ENCODE measurements at regions not wholly inside any gene's neighbourhood (a gene's known extent, or its start where the extent isn't known, plus 50 kb on each side); places are given as distances from the start of the nearest gene placed in this dataset.
"Not testable (repeated sequence)": the region's sequence is repeated elsewhere in the genome, so short reads cannot be mapped to it uniquely, and the experiment has no call there.

DNA sequence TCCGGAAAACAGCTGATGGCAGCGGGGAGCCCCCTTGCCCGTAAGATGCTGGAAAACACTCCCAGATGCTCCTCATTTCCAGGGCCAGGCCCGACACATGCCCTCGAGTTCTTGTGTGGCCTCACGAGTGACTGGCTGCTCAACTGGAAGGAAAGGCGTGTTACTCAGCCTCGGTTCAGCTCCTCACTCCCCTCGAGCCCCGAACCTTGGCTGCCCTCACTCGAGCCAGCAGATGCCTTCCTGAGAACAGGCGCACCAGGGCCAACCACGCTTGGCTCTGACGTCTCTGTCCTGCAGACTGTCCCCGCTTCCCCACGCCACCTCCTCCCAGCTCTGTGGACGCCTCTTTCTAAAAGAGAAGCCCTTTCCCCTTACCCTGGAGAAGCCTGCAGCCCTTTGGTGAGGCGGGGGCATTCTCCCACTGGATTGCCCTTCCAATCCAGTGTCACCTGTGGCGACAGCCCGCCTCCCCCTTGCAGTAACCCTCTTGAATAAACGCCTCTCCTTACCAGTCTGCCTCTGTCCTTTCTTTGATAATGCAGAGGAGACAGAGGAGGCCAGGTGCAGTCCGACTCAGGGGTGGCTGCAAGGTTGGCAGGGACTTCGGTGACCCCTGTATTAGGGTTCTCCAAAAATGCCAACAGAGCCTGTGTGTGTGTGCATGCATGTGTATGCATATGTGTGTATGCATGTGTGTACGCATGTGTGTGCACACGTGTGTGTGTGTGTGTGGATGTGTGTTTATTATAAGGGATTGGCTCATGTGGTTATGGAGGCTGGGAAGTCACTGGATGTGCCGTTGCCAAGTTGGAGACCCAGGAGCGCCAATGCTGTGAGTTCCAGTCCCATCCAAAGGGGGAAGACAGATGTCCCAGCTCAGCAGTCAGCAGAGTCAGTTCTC is 166.3 kb downstream of the KIF26A start:
- DNase-seq (ENCODE audit: low spot score): no peak

- no peak for DNase-seq (ENCODE audit: low spot score)
Observed at GRCh38 chr14:104305511-104306449, 167.4 kb downstream of the KIF26A start.

GRCh38 chr14:104306450-104307040 is 168.2 kb downstream of the KIF26A start:
- no peak for DNase-seq (ENCODE audit: low spot score)

DNA sequence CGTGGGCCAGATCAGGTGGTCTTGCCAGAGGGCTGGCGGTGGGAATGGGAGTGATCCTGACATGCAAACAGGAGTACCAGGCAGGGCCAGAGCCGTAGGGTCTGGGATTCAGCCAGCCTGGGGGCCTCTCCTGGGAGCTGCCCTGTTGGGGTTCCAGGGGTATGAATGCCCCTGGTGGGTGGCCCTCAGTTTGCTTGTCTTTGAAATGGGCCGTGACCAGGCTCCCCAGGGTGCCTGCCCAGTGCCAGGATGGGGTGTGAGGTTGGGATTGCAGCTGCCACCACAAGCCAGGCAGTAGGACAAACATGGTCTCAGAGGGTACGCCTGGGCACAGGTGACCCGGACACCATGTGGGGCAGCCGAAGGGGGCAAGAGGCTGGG is 168.8 kb downstream of the KIF26A start:
- no peak for DNase-seq (ENCODE audit: low spot score)

DNA sequence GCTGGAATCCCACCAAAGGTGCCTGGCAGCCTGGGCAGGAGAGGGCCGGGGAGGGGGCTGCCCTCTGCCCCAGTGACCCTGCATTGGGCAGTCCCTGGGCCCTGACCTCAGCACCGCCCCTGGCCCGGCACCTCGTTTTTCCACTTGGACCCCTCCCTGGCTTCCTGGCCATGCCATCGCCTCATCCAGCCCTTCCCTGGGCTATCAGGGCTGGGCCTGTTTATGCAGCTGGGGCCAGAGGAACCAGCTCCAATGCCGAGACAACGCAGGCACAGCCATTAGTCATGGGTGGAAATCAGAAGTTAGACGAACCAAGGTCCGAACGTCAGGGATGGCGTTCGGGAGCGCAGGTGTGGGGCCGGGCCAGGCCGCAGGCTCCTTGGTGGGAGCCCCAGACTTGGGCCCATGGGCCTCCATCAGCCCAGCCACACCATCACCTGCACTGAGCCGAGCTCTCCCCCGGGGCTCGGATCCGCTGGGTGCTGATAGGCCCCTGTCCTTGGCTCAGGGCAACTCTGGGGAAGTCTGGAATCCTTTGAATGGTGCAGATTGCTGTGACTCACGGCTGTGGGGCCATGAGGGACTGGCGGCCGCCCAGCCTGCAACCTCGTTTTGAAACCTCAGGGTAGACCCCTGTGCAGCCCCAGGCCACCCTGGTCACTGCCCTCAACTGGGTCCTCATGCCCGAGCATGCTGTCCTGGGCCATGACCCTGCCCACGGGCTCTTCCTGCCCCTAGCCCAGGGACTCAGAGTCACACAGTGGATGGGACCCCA is 169.4 kb downstream of the KIF26A start:
- no peak for DNase-seq (ENCODE audit: low spot score)

DNA sequence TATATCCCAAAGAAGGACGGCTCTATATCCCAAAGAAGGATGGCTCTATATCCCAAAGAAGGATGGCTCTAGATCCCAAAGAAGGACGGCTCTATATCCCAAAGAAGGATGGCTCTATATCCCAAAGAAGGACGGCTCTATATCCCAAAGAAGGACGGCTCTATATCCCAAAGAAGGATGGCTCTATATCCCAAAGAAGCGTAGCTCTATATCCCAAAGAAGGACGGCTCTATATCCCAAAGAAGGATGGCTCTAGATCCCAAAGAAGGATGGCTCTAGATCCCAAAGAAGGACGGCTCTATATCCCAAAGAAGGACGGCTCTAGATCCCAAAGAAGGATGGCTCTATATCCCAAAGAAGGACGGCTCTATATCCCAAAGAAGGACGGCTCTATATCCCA is 170.1 kb downstream of the KIF26A start:
- DNase-seq (ENCODE audit: low spot score): not testable (repeated sequence)

- DNase-seq (ENCODE audit: low spot score): no peak
Observed at GRCh38 chr14:104309657-104310369, 171.4 kb downstream of the KIF26A start.

GRCh38 chr14:104311358-104311757 is 173.0 kb downstream of the KIF26A start:
- no peak for DNase-seq (ENCODE audit: low spot score)

DNA sequence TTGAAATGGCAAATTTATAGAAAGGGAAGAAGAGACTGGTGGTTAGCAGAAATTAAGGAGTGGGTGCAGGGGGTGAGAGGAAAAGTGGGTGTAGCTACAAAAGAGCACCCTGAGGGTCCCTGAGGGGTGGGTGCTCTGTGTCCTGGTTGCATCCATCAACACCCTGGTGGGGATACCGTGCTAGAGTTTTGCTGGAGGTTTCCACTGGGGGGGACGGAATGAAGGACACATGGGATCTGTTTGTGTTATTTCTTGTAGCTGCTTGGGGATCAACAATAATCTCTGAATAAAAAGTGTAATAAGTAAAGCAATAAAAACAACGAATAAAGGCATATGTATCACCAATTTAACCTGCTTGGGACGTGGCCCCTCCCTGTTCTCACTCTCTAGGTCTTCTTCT is 175.3 kb downstream of the KIF26A start:
- DNase-seq (ENCODE audit: low spot score): no peak

- DNase-seq (ENCODE audit: low spot score): no peak
Observed at GRCh38 chr14:104314251-104314941, 176.0 kb downstream of the KIF26A start.

DNA sequence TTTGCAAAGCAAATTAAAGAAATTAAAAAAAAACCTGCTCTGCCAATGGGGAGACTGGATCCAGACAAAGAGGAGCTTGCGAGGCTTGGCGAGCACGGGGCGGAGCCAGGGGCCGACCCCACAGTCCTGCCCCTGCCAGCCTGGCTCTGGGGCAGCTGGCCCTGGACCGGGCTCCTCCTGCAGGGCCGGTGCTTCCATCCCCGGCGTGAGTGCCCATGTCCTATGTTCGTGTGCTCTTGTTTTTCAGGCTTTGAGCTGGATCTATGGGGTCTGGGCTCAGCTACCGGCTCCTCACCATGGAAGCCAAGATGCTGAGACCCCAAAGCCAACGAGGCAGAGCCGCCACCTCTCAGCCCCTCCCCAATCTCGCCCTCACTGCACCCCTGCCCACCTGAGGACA is 176.8 kb downstream of the KIF26A start:
- no peak for DNase-seq (ENCODE audit: low spot score)

GRCh38 chr14:104315625-104316024 is 177.2 kb downstream of the KIF26A start:
- DNase-seq (ENCODE audit: low spot score): no peak

DNA sequence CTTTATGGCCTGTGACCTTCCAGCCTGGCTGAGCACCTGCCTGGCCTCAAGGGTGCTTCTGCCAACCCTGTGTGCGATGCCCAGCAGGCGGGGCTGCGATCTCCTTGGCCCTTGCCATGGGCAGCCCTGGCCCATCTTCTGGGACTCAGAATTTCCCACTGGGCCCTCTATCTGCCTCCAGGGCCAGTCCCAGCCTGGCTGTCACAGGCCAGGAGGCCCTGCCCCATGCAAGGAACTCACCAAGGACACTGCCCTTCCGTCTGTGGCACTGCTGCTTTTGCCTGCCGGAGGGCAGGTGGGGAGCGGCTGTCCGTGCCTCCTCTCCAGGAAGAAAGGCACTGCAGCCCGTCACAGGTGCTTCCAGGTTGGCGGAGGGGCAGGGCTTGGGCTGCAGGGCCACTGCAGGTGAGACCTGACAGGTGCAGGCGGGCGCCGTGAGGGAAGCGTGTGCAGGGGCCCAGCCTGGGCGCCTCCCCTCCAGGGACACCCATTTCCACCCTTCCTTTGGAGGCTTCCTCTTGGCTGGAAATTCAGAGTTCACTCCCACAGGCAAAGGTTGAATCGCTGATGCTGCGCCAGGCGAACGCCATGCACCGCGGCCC is 177.8 kb downstream of the KIF26A start:
- DNase-seq (ENCODE audit: low spot score): no peak

DNA sequence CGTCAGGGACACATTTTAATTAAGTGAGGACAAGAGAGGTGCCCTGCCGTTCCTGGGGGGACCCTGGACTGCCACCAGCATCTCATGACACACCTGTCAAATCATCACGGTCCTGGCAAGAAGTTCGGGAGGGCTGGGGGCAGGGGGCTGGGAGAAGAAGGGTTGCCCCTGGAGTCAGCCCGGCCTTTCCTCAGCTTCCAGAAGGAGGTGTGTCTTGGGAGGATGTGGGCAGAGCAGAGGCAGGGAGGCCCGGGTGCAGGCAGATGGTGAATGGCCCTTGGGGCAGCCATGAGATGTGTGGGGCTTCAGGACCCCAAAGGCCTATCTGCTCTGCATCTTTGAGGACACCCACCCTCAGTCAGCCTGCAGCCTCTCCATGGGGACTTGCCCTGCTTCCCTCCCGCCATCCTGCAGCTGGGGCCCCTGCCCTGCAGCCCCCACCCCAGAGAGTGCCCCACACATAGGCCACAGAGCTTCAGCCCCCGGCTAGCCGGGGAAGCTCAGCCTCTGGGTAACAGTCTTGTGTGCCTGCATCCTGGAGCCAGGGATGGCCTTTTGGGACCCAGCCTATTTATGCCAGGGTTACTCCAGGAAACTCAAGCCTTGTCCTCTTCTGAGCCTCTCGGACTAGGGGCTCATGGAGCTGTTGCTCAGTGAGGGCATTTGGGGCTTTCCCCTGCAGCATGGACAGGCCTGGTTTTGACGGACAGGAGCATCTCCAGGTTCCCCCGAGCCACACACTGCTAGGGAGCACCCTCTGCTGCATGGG is 178.5 kb downstream of the KIF26A start:
- no peak for DNase-seq (ENCODE audit: low spot score)

DNA sequence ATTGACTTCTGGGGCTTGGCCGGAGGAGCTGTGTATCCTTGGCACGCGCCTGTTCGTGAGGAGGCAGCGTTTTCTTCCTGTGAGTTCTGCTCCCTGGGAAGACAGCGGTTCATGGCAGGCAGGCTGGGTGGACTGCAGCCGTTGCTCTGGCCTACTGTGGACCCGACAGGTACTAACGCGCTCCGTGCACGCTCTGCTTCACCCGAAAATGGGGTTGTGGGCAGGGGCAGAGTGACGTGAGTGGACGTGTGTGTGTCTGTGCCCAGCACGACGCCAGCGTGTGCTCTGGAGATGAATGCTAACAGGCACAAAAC is 179.1 kb downstream of the KIF26A start:
- no peak for DNase-seq (ENCODE audit: low spot score)

- DNase-seq (ENCODE audit: low spot score): no peak
Observed at GRCh38 chr14:104317975-104318557, 179.7 kb downstream of the KIF26A start.

DNA sequence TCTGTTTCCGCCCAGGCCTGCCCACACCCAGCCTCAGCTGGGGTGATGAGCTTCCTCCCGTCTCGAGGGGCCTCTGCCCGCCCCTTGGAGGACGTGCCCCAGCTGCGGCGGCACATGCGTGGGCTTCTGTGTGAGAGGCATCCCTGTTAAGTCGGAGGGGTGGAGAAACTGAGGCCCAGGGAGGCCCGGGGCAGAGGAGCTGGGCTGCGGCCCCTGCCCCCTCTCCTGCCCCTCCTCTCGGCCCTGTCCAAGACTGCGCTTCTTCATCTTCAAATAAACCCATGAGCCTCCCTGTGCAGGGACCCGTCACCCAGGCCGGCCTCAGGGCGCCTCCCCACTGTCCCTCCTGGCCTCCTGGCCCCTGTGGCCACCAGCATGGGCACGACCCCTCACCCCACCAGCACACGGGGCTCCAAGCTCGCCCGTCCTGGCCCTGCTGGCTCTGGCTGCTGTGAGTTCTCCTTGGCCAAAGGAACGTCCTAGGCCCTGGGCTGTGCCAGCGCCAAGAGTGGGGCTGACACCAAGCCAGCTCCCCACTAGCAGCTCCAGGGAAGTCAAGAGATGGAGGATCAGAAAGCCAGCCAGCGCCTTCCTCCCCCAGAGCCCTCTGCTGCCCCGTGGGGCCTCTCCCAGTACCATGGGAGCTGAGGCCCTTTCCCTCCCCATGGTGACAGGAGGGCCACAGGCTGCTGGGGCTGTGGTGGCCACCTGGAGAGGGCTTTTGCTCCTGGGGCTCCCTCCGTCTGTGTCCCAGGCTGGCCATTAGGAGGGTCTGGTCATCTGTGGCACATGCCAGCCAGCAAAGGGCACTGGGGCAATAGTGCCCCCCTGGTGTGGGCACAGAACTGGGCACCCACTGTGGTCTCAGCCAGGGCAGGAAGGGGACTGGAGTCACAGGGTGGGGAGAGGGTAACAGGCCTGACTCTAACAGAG is 180.4 kb downstream of the KIF26A start:
- no peak for DNase-seq (ENCODE audit: low spot score)
